GM23248 (cell line): ENCODE measurements at regions not wholly inside any gene's neighbourhood (a gene's known extent, or its start where the extent isn't known, plus 50 kb on each side); places are given as distances from the start of the nearest gene placed in this dataset.

Experiments used
- EZH2 ChIP-seq: fragments of 200-600 bp; sonication (generic); IDR thresholded peaks from 2 replicates; pipeline ENCODE4 v1.6.1; 2018; ENCODE audit warnings: antibody characterized with exemption, mild to moderate bottlenecking; ENCODE audit not compliant: insufficient read depth, poor library complexity, severe bottlenecking
- EZH2phosphoT487 ChIP-seq: fragments of 200-600 bp; sonication (generic); IDR thresholded peaks from 2 replicates; pipeline ENCODE4 v1.6.1; 2018; ENCODE audit warnings: antibody characterized with exemption, moderate library complexity, mild to moderate bottlenecking, low read depth; ENCODE audit not compliant: insufficient read depth

DNA sequence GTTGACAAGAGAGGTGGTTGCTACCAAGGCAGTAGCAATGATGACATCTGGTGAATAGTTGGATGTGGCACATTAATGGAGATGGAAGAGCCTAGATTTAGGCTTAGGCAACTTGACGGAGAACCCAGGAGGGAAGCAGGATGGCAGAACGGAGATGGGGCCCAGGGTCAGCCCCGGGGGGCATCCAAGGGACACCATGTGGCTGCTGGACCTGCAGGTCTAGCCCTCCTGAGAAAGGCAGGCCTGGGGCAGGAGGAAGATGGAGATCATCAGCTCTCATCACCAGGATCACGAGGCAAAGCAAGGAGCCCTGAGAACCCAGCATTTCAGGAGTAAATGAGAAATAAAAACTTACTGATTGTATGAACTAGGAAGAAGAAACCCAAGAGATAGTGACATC lies 216.2 kb downstream of the AUH start:
- TF ChIP-seq EZH2 = no peak
- no peak for TF ChIP-seq EZH2phosphoT487
